Erythroblast (primary cell): ENCODE measurements at regions not wholly inside any gene's neighbourhood (a gene's known extent, or its start where the extent isn't known, plus 50 kb on each side); places are given as distances from the start of the nearest gene placed in this dataset.

ENCODE experiments used
- DNase-seq, 2 experiments: peaks; one replicate each; lab custom pipeline; 2025; lab: John Stamatoyannopoulos, UW
- GATA1 ChIP-seq: IDR thresholded peaks from 2 replicates; pipeline ENCODE4 v1.6.1; 2011; ENCODE audit warnings: low read depth, mild to moderate bottlenecking, control low read depth, low read length, moderate library complexity
- POLR2A ChIP-seq: IDR thresholded peaks from 2 replicates; pipeline ENCODE4 v1.6.1; 2011; ENCODE audit warnings: mild to moderate bottlenecking, low read length

DNA sequence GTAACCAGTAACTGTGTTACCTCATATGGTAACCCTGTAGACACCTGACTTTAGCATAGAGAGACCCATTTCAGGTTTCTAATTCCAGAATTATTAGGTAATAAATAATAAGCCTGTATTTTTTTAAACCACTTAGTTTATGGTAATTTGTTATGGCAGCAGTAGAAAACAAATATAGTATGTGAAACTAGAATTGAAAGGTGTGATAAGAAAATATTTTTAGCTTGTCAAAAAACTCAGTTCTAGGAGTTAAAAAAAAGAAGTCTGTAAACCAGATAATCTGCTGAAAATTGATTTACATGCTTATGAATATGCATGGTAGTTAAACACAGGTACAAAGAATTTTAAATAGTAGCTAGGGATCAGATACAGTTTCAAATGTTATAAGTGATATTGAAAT is 695.0 kb upstream of the GJE1 start:
- TF ChIP-seq GATA1 (no peak), POLR2A (no peak)
- no peak for DNase-seq

DNA sequence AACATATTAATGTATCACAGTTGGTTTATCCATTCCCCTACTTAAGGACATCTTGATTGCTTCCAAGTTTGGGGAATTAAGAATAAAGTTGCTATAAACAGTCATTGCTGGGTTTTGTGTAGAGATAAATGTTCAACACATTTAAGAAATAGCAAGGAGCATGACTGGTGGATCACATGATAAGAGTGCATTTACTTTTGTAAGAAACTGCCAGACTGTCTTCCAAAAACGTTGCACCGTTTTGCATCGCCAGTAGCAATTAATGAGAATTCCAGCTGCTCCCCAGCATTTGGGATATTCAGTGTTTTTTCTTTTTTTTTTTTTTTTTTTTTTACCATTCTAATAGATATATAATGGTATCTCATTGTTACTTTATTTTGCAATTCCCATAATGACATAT is 695.7 kb upstream of the GJE1 start:
- TF ChIP-seq POLR2A (no peak), GATA1 (no peak)
- no peak for DNase-seq

DNA sequence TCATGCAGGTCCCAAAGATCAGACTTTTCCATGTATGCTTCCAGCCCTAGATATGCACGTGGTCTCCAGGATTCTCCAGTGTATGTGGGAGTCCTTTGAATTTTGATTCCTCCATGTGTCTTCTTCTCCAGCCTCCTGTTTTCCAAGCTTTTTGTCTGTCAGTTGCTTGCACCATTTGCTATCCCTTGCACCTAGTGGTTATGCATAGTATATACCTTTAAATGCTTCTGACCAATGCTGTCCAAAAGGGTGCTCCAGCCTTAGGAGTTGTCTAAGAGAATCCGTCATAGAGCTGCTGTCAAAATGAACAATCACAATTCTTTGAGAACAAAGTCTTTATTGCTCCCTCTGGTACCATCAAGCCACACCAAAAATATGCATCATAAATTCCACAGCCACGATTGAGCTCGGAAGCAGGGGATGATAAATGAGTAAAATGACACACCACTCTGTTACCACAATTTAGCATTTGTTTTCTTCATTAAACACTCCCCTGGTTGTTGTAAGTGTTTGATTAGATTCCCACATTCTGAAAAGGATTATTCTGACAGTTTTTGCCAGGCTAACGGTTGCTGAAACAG is 706.2 kb upstream of the GJE1 start:
- TF ChIP-seq GATA1 (no peak), POLR2A (no peak)

DNA sequence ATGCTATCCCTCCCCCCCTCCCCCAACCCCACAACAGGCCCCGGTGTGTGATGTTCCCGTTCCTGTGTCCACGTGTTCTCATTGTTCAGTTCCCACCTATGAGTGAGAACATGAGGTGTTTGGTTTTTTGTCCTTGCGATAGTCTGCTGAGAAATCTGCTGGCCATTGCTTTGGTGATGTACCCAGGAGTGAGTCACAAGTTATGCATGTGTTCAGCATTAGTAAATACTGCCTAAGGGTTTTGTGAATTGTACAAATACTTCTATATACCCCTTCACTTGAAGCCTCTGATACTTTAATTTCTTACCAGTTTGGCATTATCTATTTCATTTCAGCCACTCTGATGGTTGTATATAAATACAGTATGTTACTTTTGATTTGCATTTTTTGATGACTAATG is 711.3 kb upstream of the GJE1 start:
- TF ChIP-seq POLR2A (no peak), GATA1 (no peak)
- DNase-seq = no peak

More for the DNA sequence above, 706.2 kb upstream of the GJE1 start:
- DNase-seq = no peak

DNA sequence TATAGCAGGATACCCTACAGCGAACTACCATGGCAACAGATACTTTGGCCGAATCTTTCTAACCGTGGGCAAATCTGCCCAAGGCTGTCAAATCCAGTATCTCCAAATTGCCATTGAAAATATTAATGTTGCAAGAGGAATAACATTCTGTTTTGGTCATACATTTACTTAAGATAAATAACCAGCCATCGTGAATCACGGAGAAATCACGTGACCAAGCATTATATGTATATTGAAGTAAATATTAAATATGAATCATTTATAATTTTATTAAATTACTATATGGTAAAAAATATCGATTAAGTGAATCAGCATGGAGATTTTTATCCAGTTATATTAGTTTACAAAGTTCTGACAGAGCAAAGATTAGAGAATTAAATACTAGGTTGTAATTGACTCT is 714.6 kb upstream of the GJE1 start:
- DNase-seq = no peak
- TF ChIP-seq POLR2A (no peak), GATA1 (no peak)

DNA sequence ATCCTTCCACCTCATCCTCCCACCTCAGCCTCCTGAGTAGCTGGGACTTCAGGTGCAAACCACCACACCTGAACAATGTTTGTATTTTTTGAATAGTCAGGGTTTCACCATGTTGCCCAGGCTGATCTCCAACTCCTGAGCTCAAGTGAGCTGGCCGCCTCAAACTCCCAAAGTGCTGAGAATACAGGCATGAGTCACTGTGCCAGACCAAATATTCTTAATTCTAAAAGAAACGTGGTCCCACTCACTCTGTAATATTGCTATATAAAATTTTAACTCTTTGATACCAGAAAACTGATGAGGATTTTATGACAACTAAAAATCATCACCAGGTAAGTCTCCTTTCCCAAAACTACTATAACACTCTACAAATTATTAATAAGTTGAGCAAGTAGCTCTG is 716.8 kb upstream of the GJE1 start:
- TF ChIP-seq POLR2A = no peak
- DNase-seq = no peak

DNA sequence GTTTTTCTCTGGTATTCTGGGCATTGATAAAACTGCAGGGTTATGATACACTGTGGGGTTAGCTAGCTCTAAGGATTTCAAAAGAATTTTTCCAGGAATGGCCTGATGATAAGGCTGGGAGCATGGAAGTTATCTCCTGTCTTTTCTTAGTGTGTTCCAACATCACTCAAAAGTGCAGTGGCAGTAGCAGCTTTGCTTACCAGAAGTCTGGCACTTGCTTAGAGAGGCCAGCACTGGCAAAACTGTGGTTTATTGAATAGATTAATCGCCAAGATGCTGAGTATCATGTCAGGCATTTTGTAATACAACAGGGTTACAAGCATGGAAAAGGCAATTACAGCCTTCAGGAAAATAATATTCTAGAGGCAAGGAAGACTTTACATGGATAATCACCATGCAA is 719.5 kb upstream of the GJE1 start:
- DNase-seq = no peak
- TF ChIP-seq POLR2A = no peak
- no peak for TF ChIP-seq GATA1

DNA sequence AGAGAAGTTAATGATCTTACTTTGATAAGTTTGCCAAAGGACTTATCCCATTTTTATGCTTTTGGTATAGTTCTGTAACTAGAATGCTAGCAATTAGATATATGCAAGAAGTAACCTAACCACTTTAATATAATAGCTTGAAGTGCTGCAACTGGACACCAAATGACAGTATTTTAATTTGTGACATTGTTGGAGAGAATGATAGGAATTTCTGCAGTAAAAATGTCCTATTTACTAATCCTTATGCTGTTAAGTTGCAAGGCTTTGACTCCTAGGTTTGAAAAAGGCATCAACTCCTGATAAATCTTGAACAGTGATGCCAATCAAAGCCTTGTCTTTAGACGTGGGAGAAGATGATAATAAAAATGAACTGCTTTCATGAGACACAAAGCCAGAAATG is 726.0 kb upstream of the GJE1 start:
- TF ChIP-seq GATA1 = no peak
- no peak for TF ChIP-seq POLR2A

DNA sequence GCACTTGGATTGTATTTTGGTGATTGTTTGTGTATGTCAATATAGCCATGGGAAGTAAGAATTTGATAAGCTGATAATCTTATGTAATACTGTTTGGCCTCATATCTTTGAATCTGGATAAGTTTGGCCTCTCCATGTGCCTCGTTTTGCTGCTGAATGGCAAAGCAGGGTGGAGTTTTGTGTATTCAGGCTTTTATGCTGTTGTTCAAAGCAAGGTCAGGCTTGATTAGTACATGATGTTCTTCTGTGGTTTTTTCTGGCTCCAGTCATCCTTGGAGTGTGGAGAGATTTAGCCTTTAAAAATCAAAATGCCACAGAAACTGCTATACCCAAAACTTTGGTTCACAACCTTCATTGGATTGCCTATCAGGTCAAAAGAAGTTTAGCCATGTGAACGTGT is 728.9 kb upstream of the GJE1 start:
- DNase-seq = no peak
- TF ChIP-seq GATA1 = no peak
- no peak for TF ChIP-seq POLR2A

More for the DNA sequence above, 726.0 kb upstream of the GJE1 start:
- DNase-seq = no peak

DNA sequence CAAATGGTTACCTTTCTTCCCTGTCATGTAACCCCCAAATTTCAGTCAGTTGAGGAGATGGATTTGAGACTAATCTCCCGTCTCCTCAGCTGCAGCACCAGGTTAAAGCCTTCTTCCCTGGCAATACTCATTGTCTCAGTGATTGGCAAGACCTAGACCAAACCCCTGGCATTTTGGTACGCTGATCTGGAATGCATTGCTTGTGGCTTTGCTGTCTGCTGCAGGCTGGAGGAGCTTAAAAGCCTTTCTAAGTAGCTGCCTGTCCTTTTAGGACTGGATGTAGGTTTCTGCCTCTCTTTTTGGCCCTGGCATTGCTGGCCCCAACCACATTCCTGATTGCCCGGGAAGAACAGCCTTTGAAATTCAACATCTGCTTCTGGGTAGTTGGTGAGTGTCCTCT is 729.6 kb upstream of the GJE1 start:
- TF ChIP-seq POLR2A (no peak), GATA1 (no peak)
- no peak for DNase-seq

DNA sequence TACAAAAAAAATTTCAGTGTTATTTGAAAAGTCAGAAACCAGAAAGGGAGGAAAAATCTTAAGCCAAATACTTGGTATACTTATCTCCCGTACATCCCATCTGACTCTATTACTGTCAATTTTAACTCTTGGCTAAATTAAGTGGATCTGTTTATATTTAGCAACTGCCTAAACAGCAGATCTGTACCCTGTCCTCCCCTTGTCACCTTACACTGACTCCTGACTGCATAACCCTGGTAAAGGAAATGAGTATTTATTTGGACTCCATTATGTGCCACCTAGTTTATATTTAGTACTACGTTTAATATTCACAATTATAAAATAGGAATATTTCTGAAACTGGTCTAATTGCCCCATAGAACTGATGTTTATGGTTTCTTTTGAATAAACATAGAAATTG is 730.2 kb upstream of the GJE1 start:
- TF ChIP-seq POLR2A (no peak), GATA1 (no peak)
- DNase-seq = no peak

DNA sequence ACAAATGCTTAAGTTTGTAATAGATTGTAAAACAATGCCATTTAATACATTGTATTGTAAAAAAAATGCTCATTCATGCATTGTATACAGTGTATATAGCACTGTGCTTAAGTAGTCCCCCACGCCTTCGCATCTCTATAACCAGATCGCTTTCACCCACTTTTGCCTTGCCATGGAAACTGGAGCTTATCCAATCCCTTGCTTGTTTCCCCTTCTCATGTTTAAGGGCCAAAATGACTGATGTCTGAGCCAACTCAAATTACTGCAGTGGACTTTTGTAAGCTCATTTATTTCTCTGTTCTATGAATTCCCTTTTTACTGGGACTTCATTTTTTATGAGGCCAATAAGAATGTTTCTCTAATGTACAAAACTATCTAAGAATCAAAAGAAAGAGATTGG is 730.9 kb upstream of the GJE1 start:
- no peak for DNase-seq

DNA sequence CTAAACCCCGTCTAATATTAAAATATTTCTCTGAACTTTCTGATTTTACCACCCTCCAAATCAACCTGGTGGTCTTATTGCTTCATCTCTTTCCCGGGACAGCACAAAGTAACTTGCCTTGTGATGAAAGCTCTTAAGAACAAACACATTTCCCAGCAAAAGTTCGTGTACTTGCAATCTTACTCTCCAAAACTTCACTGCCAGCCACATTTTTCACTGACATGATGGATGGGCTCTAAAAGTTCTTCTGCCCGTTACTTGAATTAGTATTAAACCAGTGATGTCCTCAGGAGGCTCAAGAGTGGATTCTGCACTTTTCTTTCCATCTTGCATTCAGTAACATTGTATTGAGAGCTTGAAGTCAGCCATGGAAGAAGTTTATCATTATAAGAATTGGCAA is 731.6 kb upstream of the GJE1 start:
- no peak for DNase-seq
- no peak for TF ChIP-seq POLR2A

More for the DNA sequence above, 730.9 kb upstream of the GJE1 start:
- TF ChIP-seq GATA1 = no peak
- no peak for TF ChIP-seq POLR2A

DNA sequence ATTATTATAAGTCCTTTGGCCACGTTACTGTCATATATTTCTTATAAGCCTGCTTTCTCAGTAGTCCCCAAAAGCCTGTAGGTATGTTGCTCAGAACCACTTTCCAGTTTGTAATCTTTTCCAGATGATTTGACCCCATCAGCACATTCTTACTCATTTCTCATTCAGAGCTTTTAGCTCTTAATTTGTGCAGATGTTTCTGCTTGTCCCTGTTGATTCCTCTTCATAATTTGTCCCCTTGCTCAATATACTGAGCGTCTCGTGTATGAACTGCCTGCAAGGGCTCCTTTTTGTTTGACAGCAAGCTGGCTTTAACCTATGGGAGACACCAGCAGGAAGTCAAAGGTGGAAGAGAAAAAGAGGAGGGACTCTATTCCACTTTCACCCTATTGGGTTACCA is 733.8 kb upstream of the GJE1 start:
- no peak for DNase-seq
- TF ChIP-seq GATA1 (no peak), POLR2A (no peak)

DNA sequence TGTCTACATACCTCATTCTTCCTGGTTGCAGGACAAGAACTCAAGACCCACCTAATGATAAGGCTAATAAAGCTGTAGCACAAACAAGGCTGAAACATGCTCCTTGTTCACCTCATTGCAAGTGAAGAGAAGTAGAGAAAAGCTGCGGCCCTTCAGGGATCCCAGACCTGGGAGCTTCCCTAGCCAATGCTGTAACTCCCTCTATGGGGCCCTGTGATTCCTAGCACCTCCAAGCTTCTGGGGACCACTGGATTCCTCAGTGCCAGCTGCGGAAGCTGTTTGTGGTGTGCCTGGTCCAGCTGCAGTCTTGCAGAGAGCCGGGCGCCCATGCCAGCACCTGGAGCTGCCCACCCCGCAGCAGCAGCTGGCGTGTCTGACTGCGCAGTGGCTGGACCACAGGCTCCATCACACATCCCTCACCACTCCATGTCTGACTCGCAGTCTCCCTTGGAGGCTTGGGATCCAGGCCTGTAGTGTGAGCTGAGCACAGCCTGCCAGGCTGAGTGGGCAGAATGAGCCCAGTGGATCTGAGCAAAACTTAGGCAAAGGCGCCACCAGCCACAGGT is 737.2 kb upstream of the GJE1 start:
- no peak for DNase-seq
- no peak for TF ChIP-seq GATA1
- no peak for TF ChIP-seq POLR2A
